A673 (cell line): ENCODE measurements at regions not wholly inside any gene's neighbourhood (a gene's known extent, or its start where the extent isn't known, plus 50 kb on each side); places are given as distances from the start of the nearest gene placed in this dataset.
"Not testable (repeated sequence)": the region's sequence is repeated elsewhere in the genome, so short reads cannot be mapped to it uniquely, and the experiment has no call there.

Experiments used
- BruUV-seq: library from RNA; stranded (reverse); fragments of 400-500 nt; replicated peaks from 2 replicates; lab custom pipeline; 2021; lab: Mats Ljungman, UMichigan
- CTCF ChIA-PET: fragments of 300-600 bp; sonication (Branson Sonifier 250); formaldehyde crosslinking; loops from one replicate; lab custom pipeline; 2022; ENCODE audit warnings: antibody characterized with exemption; lab: Charles Lee
- POLR2A ChIA-PET: fragments of 300-600 bp; sonication (Branson Sonifier 250); formaldehyde crosslinking; loops from one replicate; lab custom pipeline; 2022; ENCODE audit warnings: antibody characterized with exemption; ENCODE audit not compliant: low non-redundant PET; lab: Charles Lee
- DNase-seq: peaks from one replicate; pipeline ENCODE4 v3.0.0-alpha.2; 2015; ENCODE audit warnings: low spot score
- H3K27ac ChIP-seq: fragments of 200-600 bp; sonication (generic); 2 replicates; pipeline ENCODE4 v1.5.1; 2016; ENCODE audit warnings: mixed run types, low read depth, mild to moderate bottlenecking, mixed read lengths, antibody characterized with exemption, low read length; ENCODE audit not compliant: poor library complexity, severe bottlenecking
- H3K27me3 ChIP-seq: fragments of 200-600 bp; sonication (generic); replicated peaks from 2 replicates; pipeline ENCODE4 v1.6.1; 2017; ENCODE audit warnings: mixed run types, low read depth, mild to moderate bottlenecking, mixed read lengths, antibody characterized with exemption, low read length; ENCODE audit not compliant: insufficient read depth, poor library complexity
- H3K36me3 ChIP-seq: fragments of 200-600 bp; sonication (generic); 2 replicates; pipeline ENCODE4 v1.6.1; 2016; ENCODE audit warnings: mixed run types, mild to moderate bottlenecking, mixed read lengths, antibody characterized with exemption, low read length; ENCODE audit not compliant: insufficient read depth, poor library complexity, severe bottlenecking
- H3K4me1 ChIP-seq: fragments of 200-600 bp; sonication (generic); 2 replicates; pipeline ENCODE4 v1.6.1; 2017; ENCODE audit warnings: mixed run types, mild to moderate bottlenecking, mixed read lengths, antibody characterized with exemption, low read length; ENCODE audit not compliant: insufficient read depth, poor library complexity, severe bottlenecking
- H3K4me3 ChIP-seq: fragments of 200-600 bp; sonication (generic); 2 replicates; pipeline ENCODE4 v1.5.1; 2016; ENCODE audit warnings: low read depth, mixed run types, mild to moderate bottlenecking, mixed read lengths, low read length; ENCODE audit not compliant: poor library complexity, severe bottlenecking
- H3K9me3 ChIP-seq: fragments of 200-600 bp; sonication (generic); 2 replicates; pipeline ENCODE4 v1.6.1; 2016; ENCODE audit warnings: mixed run types, low read depth, mild to moderate bottlenecking, mixed read lengths, antibody characterized with exemption, low read length; ENCODE audit not compliant: poor library complexity, severe bottlenecking
- EZH2 ChIP-seq: fragments of 200-600 bp; sonication (generic); IDR thresholded peaks from 2 replicates; pipeline ENCODE4 v1.6.1; 2017; ENCODE audit warnings: borderline replicate concordance, low read depth, mild to moderate bottlenecking, mixed read lengths, antibody characterized with exemption, low read length; ENCODE audit not compliant: poor library complexity, severe bottlenecking
- intact Hi-C: fragments of 100-400 bp; cut with micrococcal nuclease; formaldehyde crosslinking; loops from one replicate; pipeline ENCODE4 v1.10.0; 2022; ENCODE audit not compliant: unreplicated experiment
- TF ChIP-seq, protein P1 (sequence below): fragments of 300-800, 200-600 bp; sonication (generic); conservative IDR thresholded peaks from 2 replicates; pipeline ENCODE4 v1.5.1; 2017; ENCODE audit warnings: low read depth, mild to moderate bottlenecking, antibody characterized with exemption, low read length, moderate library complexity, mixed read lengths

DNA sequence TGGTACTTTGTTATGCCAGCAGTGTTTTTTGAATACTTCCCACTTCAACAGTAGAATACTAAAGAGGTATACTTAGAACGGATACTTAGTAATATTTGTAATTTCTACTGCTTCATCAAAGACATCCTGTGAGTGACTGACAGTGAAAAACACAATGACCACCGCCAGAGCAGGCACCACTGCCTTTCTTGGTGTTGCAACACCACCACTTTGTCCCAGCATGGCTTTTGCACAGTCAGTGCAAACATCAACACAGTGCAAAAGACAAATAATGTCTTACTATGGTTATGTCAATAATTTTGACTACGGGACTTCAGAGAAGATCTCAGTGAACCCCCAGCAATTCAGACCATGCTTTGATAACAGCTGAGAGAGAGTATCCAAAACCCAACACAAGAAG, 220.5 kb downstream of the RBM26 start:
- DNase-seq, result no peak
- POLR2A ChIA-PET, result no interaction called here
- Histone ChIP-seq H3K27me3 (no peaks in the 10 kb centered on the region), H3K4me1 (no peaks in the 10 kb centered on the region), H3K4me3 (no peak overlapping the region), H3K27ac (no peak overlapping the region), H3K9me3 (no peaks in the 10 kb centered on the region), H3K36me3 (no peaks in the 10 kb centered on the region)
- BruUV-seq, result no TSS peak
- CTCF ChIA-PET, result no interaction called here
- intact Hi-C loops, result no loop called here
- TF ChIP-seq EZH2, result no peak
- TF ChIP-seq, protein P1, sequence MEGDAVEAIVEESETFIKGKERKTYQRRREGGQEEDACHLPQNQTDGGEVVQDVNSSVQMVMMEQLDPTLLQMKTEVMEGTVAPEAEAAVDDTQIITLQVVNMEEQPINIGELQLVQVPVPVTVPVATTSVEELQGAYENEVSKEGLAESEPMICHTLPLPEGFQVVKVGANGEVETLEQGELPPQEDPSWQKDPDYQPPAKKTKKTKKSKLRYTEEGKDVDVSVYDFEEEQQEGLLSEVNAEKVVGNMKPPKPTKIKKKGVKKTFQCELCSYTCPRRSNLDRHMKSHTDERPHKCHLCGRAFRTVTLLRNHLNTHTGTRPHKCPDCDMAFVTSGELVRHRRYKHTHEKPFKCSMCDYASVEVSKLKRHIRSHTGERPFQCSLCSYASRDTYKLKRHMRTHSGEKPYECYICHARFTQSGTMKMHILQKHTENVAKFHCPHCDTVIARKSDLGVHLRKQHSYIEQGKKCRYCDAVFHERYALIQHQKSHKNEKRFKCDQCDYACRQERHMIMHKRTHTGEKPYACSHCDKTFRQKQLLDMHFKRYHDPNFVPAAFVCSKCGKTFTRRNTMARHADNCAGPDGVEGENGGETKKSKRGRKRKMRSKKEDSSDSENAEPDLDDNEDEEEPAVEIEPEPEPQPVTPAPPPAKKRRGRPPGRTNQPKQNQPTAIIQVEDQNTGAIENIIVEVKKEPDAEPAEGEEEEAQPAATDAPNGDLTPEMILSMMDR, result no peak

DNA sequence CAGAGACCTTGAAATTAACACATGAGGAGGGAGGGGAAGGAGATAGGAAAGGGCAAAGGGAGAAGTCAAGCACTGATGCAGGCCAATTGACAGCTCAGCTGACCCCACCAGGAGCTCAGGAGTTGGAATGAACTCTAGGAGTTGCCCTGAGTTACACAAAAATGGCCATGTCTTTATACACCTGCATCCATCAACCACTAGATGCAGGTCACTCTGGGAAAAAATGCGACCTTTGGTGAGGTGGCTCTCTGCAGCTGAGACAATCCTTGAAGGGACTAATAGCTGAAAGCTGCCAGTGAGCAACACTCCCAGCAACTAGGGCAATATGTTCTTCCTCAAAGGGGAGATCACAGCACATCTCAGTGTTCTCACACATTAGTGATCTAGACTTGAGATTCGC, 222.8 kb downstream of the RBM26 start:
- Histone ChIP-seq H3K4me3 (no peak overlapping the region), H3K4me1 (no peaks in the 10 kb centered on the region), H3K27me3 (no peaks in the 10 kb centered on the region), H3K9me3 (no peaks in the 10 kb centered on the region), H3K36me3 (no peaks in the 10 kb centered on the region), H3K27ac (no peak overlapping the region)
- DNase-seq, result no peak
- ChIA-PET POLR2A (no interaction called here), CTCF (no interaction called here)
- intact Hi-C loops, result no loop called here
- BruUV-seq, result no TSS peak
- no peak for TF ChIP-seq EZH2
- TF ChIP-seq, protein P1, result no peak

DNA sequence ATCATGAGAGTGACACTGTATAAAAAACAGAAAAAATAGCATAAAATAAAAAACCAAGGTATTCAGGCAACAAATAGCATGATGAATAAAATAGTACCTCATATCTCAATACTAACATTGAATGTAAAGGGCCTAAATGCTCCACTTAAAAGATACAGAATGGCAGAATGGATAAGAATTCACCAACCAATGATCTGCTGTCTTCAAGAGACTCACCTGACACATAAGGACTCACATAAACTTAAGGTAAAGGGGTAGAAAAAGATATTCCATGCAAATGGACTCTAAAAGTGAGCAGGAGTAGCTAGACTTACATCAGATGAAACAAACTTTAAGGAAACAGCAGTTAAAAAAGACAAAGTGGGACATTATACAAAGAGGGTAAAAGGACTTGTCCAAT, 232.4 kb downstream of the RBM26 start:
- BruUV-seq, H3K4me1 ChIP-seq, H3K36me3 ChIP-seq, CTCF ChIA-PET, intact Hi-C loops, POLR2A ChIA-PET, H3K9me3 ChIP-seq, H3K27ac ChIP-seq, H3K4me3 ChIP-seq, DNase-seq: not testable (repeated sequence)
- peaks cover 11% of the 10 kb centered on the region for H3K27me3 ChIP-seq

DNA sequence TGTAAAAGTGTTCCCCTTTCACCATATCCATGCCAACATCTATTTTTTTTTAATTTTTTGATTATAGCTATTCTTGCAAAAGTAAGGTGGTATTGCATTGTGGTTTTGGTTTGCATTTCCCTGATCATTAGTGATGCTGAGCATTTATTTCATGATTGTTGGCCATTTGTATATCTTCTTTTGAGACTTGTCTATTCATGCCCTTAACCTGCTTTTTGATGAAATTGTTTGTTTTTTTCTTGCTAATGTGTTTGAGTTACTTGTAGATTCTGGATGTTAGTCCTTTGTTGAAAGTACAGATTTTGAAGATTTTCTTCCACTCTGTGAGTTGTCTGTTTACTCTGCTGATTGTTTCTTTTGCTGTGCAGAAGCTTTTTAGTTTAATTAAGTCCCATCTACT, 233.1 kb downstream of the RBM26 start:
- H3K9me3 ChIP-seq, CTCF ChIA-PET, H3K4me3 ChIP-seq, H3K27ac ChIP-seq, H3K4me1 ChIP-seq, BruUV-seq, POLR2A ChIA-PET, DNase-seq, H3K36me3 ChIP-seq, intact Hi-C loops: not testable (repeated sequence)
- H3K27me3 ChIP-seq, result peaks cover 11% of the 10 kb centered on the region
